DOHH2 (cell line): ENCODE measurements at regions not wholly inside any gene's neighbourhood (a gene's known extent, or its start where the extent isn't known, plus 50 kb on each side); places are given as distances from the start of the nearest gene placed in this dataset.

Experiments
- H3F3A ChIP-seq: fragments of 200-600 bp; sonication (generic), shearing (Covaris generic); 2 replicates; pipeline ENCODE4 v1.6.0; 2016; ENCODE audit warnings: antibody characterized with exemption, mild to moderate bottlenecking; ENCODE audit not compliant: control insufficient read depth, insufficient read depth
- H3K27ac ChIP-seq: fragments of 200-600 bp; sonication (generic); 2 replicates; pipeline ENCODE4 v1.5.1; 2014; ENCODE audit warnings: low read depth, mild to moderate bottlenecking, low read length, moderate library complexity
- H3K27me3 ChIP-seq: fragments of 200-600 bp; sonication (generic); 2 replicates; pipeline ENCODE4 v1.6.1; 2014; ENCODE audit warnings: mild to moderate bottlenecking, low read length, mixed read lengths; ENCODE audit not compliant: control insufficient read depth
- H3K36me3 ChIP-seq: fragments of 200-600 bp; sonication (generic); 2 replicates; pipeline ENCODE4 v1.6.1; 2014; ENCODE audit warnings: mild to moderate bottlenecking, low read length, moderate library complexity, mixed read lengths; ENCODE audit not compliant: control insufficient read depth
- H3K4me1 ChIP-seq: fragments of 200-600 bp; sonication (generic); 2 replicates; pipeline ENCODE4 v1.6.1; 2014; ENCODE audit warnings: mild to moderate bottlenecking, low read length, mixed read lengths; ENCODE audit not compliant: control insufficient read depth
- H3K4me2 ChIP-seq: fragments of 200-600 bp; sonication (generic); 2 replicates; pipeline ENCODE4 v1.6.0; 2014; ENCODE audit warnings: mild to moderate bottlenecking, low read length, moderate library complexity
- H3K4me3 ChIP-seq: fragments of 200-600 bp; sonication (generic); 2 replicates; pipeline ENCODE4 v1.5.1; 2014; ENCODE audit warnings: mild to moderate bottlenecking, low read length, mixed read lengths
- H3K79me2 ChIP-seq: fragments of 200-600 bp; sonication (generic); 2 replicates; pipeline ENCODE4 v1.6.1; 2014; ENCODE audit warnings: mild to moderate bottlenecking, low read length, mixed read lengths; ENCODE audit not compliant: control insufficient read depth
- H3K9me2 ChIP-seq: fragments of 200-600 bp; sonication (generic); replicated peaks from 2 replicates; pipeline ENCODE4 v1.6.1; 2014; ENCODE audit warnings: mild to moderate bottlenecking, low read length, mixed read lengths; ENCODE audit not compliant: control insufficient read depth
- H3K9me3 ChIP-seq: fragments of 200-600 bp; sonication (generic); 2 replicates; pipeline ENCODE4 v1.6.1; 2014; ENCODE audit warnings: antibody characterized with exemption, low read length, mixed read lengths; ENCODE audit not compliant: control insufficient read depth, insufficient read depth
- H4K20me1 ChIP-seq: fragments of 200-600 bp; sonication (generic); 2 replicates; pipeline ENCODE4 v1.6.0; 2014; ENCODE audit warnings: low read depth, mild to moderate bottlenecking, antibody characterized with exemption, low read length, moderate library complexity; ENCODE audit not compliant: control insufficient read depth, insufficient read depth
- CTCF ChIP-seq: fragments of 200-600 bp; sonication (generic); IDR thresholded peaks from one replicate; pipeline ENCODE4 v1.5.1; 2014; ENCODE audit warnings: antibody characterized with exemption, mild to moderate bottlenecking, low read depth, low read length; ENCODE audit not compliant: poor library complexity, severe bottlenecking
- EZH2phosphoT487 ChIP-seq: fragments of 200-600 bp; sonication (generic); IDR thresholded peaks from 2 replicates; pipeline ENCODE4 v1.6.1; 2017; ENCODE audit warnings: borderline replicate concordance, mild to moderate bottlenecking, antibody characterized with exemption, low read length, moderate library complexity, mixed read lengths

GRCh38 chr3:80601479-80601878, 833.7 kb upstream of the ROBO1 start:
- Histone ChIP-seq H3K9me2 (no peaks in the 10 kb centered on the region), H3K4me1 (no peaks in the 10 kb centered on the region), H3K9me3 (no peaks in the 10 kb centered on the region), H3K4me2 (no peak overlapping the region), H3K27ac (no peak overlapping the region), H4K20me1 (no peaks in the 10 kb centered on the region), H3K36me3 (no peaks in the 10 kb centered on the region), H3K4me3 (no peak overlapping the region), H3F3A (no peaks in the 10 kb centered on the region), H3K79me2 (no peaks in the 10 kb centered on the region), H3K27me3 (no peaks in the 10 kb centered on the region)
- TF ChIP-seq CTCF (no peak), EZH2phosphoT487 (no peak)

GRCh38 chr3:80592792-80593191, 825.0 kb upstream of the ROBO1 start:
- peaks cover 3% of the 10 kb centered on the region; the same call in 1 of the 2 replicates for H3K9me3 ChIP-seq
- H3K4me3 ChIP-seq = no peak overlapping the region
- no peaks in the 10 kb centered on the region for H3K79me2 ChIP-seq
- no peaks in the 10 kb centered on the region for H4K20me1 ChIP-seq
- no peaks in the 10 kb centered on the region for H3K27me3 ChIP-seq
- H3K27ac ChIP-seq = no peak overlapping the region
- no peak overlapping the region for H3K4me2 ChIP-seq
- H3K9me2 ChIP-seq = no peaks in the 10 kb centered on the region
- H3K4me1 ChIP-seq = no peaks in the 10 kb centered on the region
- H3K36me3 ChIP-seq = no peaks in the 10 kb centered on the region
- no peaks in the 10 kb centered on the region; the same call in 1 of the 2 replicates for H3F3A ChIP-seq
- TF ChIP-seq CTCF (no peak), EZH2phosphoT487 (no peak)

GRCh38 chr3:80586338-80586737, 818.5 kb upstream of the ROBO1 start:
- TF ChIP-seq EZH2phosphoT487 = no peak
- TF ChIP-seq CTCF = no peak
- H3K27ac ChIP-seq = no peak overlapping the region
- H3F3A ChIP-seq = no peaks in the 10 kb centered on the region
- no peaks in the 10 kb centered on the region for H4K20me1 ChIP-seq
- H3K4me1 ChIP-seq = no peaks in the 10 kb centered on the region
- no peaks in the 10 kb centered on the region for H3K9me2 ChIP-seq
- H3K36me3 ChIP-seq = no peaks in the 10 kb centered on the region
- no peak overlapping the region for H3K4me3 ChIP-seq
- no peaks in the 10 kb centered on the region for H3K27me3 ChIP-seq
- H3K4me2 ChIP-seq = no peak overlapping the region
- peaks cover 3% of the 10 kb centered on the region; the same call in 1 of the 2 replicates for H3K9me3 ChIP-seq
- H3K79me2 ChIP-seq = no peaks in the 10 kb centered on the region
